Mesothelial cell of epicardium (in vitro differentiated cells): ENCODE measurements at regions not wholly inside any gene's neighbourhood (a gene's known extent, or its start where the extent isn't known, plus 50 kb on each side); places are given as distances from the start of the nearest gene placed in this dataset.

Experiments used
- DNase-seq, 2 experiments: peaks; one replicate each; pipeline ENCODE4 v3.0.0; 2021; ENCODE audit warnings: low spot score in 2 of 2; ENCODE audit not compliant: unreplicated experiment in 2 of 2
- H3K27ac Mint-ChIP-seq: 2 replicates; pipeline ENCODE4 v1.8.0; 2021; ENCODE audit warnings: mixed read lengths
- H3K27me3 Mint-ChIP-seq: 2 replicates; pipeline ENCODE4 v1.8.0; 2021; ENCODE audit warnings: low read depth, mixed read lengths
- H3K36me3 Mint-ChIP-seq: 2 replicates; pipeline ENCODE4 v1.8.0; 2021; ENCODE audit warnings: mixed read lengths
- H3K4me1 Mint-ChIP-seq: 2 replicates; pipeline ENCODE4 v1.8.0; 2021; ENCODE audit warnings: mixed read lengths
- H3K4me3 Mint-ChIP-seq: 2 replicates; pipeline ENCODE4 v1.8.0; 2021; ENCODE audit warnings: mild to moderate bottlenecking, moderate library complexity, mixed read lengths
- H3K9me3 Mint-ChIP-seq: 2 replicates; pipeline ENCODE4 v1.8.0; 2021; ENCODE audit warnings: mixed read lengths
- CTCF ChIP-seq: fragments of 200-600 bp; sonication (generic); IDR thresholded peaks from one replicate; pipeline ENCODE4 v1.5.0; 2021; ENCODE audit warnings: antibody characterized with exemption; ENCODE audit not compliant: unreplicated experiment

GRCh38 chr21:41596241-41596925 lies 88.4 kb upstream of the TMPRSS2 start:
- peak in 1 of 2 experiments; percentile 11 for DNase-seq
- H3K4me3 Mint-ChIP-seq, result no peak overlapping the region
- H3K4me1 Mint-ChIP-seq, result peaks cover under 1% of the 10 kb centered on the region
- no peaks in the 10 kb centered on the region for H3K36me3 Mint-ChIP-seq
- no peak overlapping the region for H3K27ac Mint-ChIP-seq
- H3K27me3 Mint-ChIP-seq, result peaks cover 18% of the 10 kb centered on the region
- no peaks in the 10 kb centered on the region for H3K9me3 Mint-ChIP-seq
- TF ChIP-seq CTCF, result no peak

GRCh38 chr21:41594268-41594667 lies 86.3 kb upstream of the TMPRSS2 start:
- Mint-ChIP-seq H3K4me3 (no peak overlapping the region), H3K36me3 (no peaks in the 10 kb centered on the region), H3K9me3 (no peaks in the 10 kb centered on the region), H3K27ac (no peak overlapping the region), H3K4me1 (no peaks in the 10 kb centered on the region), H3K27me3 (peaks cover 23% of the 10 kb centered on the region)
- no peak for TF ChIP-seq CTCF
- DNase-seq, result no peak

GRCh38 chr21:41593760-41594138 lies 85.8 kb upstream of the TMPRSS2 start:
- H3K9me3 Mint-ChIP-seq, result peaks cover 5% of the 10 kb centered on the region
- no peaks in the 10 kb centered on the region for H3K36me3 Mint-ChIP-seq
- H3K4me3 Mint-ChIP-seq, result no peak overlapping the region
- TF ChIP-seq CTCF, result no peak
- H3K27me3 Mint-ChIP-seq, result peaks cover 21% of the 10 kb centered on the region
- H3K4me1 Mint-ChIP-seq, result no peaks in the 10 kb centered on the region
- H3K27ac Mint-ChIP-seq, result no peak overlapping the region
- peak in 1 of 2 experiments; percentile 14 for DNase-seq

- Mint-ChIP-seq H3K27me3 (peaks cover 21% of the 10 kb centered on the region), H3K27ac (no peak overlapping the region), H3K9me3 (peaks cover 10% of the 10 kb centered on the region), H3K4me1 (no peaks in the 10 kb centered on the region), H3K36me3 (no peaks in the 10 kb centered on the region), H3K4me3 (no peak overlapping the region)
- TF ChIP-seq CTCF, result no peak
- DNase-seq, result peak in 1 of 2 experiments; percentile 14
These were observed 85.2 kb upstream of the TMPRSS2 start for GRCh38 chr21:41593051-41593759.

DNA sequence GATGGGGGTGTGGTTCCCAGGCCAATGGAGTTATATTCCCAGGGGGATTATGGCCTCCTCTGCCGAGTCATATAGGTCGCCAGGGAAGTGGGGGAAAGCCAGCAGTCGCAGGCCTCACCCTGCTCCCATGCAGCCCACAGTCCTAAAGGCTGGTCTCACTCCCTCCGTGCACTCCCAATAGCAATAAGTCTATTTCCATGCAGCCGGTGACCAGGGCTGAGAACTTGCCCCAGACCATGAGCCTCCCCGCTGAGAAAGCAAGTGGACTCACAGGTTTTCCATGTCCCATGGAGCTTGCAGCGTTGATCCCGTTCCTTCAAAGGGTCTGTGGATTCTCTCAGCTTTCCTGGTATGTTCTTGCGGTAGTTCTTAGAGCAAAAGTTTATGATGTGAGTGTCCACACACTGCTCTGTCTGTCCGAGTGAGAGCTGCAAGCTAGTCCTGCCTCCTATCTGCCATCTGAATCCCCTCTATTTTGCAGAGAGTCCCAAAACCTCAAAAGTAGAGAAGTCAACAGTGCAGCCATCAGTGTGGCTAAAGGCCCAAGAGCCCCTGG lies 81.7 kb upstream of the TMPRSS2 start:
- no peak for TF ChIP-seq CTCF
- H3K27me3 Mint-ChIP-seq, result peaks cover 17% of the 10 kb centered on the region
- H3K4me1 Mint-ChIP-seq, result no peaks in the 10 kb centered on the region
- H3K36me3 Mint-ChIP-seq, result no peaks in the 10 kb centered on the region
- no peak overlapping the region for H3K4me3 Mint-ChIP-seq
- H3K9me3 Mint-ChIP-seq, result peaks cover 23% of the 10 kb centered on the region
- DNase-seq, result peak in 1 of 2 experiments; percentile 11
- no peak overlapping the region for H3K27ac Mint-ChIP-seq
